ENCODE measurements at regions not wholly inside any gene's neighbourhood (a gene's known extent, or its start where the extent isn't known, plus 50 kb on each side); places are given as distances from the start of the nearest gene placed in this dataset.
"Not testable (repeated sequence)": the region's sequence is repeated elsewhere in the genome, so short reads cannot be mapped to it uniquely, and the experiment has no call there.

DNA sequence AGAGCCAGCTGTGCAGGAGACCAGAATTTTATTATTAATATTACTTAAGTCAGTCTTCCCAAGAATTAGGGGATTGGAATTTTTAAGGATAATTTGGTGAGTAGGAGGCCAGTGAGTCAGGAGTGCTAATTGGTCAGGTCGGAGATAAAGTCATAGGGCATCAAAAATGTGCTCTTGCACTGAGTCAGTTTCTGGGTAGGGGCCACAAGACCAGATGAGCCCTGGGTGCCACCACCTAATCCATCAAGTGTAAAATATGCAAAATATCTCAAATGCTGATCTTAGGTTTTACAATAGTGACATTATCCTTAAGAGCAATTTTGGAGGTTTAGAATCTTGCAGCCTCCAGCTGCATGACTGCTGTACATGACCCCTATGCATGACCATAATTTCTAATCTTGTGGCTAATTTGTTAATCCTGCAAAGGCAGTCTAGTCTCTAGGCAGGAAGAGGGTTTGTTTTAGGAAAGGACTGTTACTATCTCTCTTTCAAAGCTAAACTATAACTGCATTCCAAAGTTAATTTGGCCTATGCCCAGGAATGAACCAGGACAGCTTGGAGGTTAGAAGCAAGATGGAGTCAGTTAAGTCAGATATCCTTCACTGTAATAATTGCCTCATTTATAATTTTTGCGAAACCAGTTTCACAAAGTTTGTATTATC lies 215.9 kb downstream of the RNF152 start:
- DNase-seq, result no peak

DNA sequence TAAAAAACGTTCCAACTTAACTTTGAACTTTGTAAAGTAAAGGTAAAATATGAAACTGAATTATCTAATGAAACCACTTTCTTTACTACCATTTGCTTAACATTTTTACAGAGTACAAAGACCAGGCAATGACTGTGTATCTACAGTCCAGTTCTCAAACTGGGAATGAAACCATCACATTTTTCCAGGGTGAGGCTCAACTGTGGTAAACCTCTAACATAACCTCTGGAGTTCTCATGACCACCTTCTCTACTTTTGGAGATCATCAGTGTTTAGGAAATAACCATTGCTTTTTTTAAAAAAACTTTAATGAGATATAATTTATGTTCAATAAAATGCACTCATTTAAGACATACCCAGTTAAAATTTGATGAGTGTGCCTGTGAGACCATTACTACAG lies 223.5 kb downstream of the RNF152 start:
- no peak for DNase-seq

DNA sequence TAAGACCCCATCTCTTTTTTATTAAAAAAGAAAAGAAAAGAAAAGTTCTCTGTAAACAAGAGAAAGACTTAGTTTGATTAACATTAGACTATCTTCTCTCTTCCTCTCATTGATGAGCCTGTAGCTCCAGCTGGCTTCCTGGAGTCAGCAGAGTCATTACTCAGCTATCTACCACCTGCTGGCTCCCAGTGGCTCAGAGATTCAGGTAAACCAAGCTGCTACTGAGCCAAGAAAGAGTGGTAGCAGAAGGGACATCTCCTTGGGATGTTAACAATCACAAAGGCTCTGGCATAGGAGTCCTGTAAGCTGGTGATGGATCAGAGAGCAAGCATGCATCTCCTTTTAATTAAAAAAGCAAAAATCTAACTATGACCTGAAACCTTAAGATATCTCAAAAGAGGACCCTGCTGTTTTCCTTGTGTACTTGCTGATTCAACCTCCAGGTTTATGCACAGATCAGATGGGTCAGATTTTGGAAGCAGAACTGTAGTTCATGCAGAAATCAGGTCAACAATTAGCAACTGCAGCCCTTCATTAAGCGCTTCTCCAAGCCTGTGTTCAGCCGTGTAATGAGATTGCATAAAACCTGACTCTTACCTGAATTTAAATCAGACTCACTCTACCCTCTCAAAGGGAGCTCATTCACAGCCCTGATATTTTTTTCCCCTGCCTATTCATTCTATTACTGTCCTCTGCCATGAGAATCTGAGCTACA lies 225.8 kb downstream of the RNF152 start:
- DNase-seq, result no peak

GRCh38 chr18:61664419-61665084 lies 228.3 kb downstream of the RNF152 start:
- DNase-seq, result no peak

DNA sequence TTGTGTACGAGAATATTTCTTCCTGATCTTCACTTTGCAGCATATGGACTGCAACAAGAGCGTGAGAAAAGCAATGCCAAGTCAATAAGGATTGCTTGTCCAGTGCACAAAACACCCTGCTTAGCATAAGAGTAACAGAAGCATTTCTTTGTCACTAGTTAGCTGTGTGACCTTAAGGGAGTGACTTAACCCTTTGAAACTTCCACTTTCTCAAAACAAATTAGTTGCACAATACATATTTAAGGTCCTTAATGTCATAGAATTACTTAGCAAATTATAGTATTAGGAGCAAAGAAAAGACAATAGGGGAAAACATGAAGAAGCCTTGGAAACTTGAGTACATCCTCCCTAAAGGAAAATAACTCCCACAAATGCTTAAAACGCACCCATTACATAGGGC lies 230.1 kb downstream of the RNF152 start:
- DNase-seq, result no peak

- no peak for DNase-seq
Measured at GRCh38 chr18:61658431-61658830, 234.4 kb downstream of the RNF152 start.

DNA sequence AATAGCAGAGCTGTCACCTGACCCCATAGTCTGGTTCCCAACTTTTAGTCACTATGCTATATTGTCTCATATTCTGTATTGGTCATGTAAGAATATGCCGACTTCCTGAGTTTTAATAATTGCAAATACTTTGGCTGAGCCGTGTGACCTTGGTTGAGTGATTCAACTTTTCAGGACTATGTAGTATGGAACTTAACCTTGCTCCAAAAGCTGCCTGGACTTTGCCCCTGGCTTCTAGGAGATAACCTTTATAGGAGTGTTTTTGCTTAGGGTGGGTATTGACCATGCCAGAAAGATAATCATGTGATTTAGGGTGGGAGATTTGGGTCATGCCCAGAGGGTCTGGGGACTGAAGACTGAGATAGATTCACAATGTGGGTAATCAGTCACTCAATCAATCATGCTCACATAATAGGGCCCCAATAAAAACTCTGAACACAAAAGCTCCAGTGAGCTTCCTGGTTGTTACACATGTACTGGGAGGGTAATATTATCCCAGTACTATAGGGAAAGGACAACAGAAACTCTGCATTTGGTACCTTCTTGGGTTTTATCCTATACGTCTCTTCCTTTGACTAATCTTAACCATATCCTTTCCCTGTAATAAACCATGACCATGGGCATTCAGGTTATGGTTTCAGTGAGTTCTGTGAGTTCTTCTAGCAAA lies 235.6 kb downstream of the RNF152 start:
- no peak for DNase-seq

GRCh38 chr18:61655630-61656029 lies 237.2 kb downstream of the RNF152 start:
- DNase-seq, result no peak

DNA sequence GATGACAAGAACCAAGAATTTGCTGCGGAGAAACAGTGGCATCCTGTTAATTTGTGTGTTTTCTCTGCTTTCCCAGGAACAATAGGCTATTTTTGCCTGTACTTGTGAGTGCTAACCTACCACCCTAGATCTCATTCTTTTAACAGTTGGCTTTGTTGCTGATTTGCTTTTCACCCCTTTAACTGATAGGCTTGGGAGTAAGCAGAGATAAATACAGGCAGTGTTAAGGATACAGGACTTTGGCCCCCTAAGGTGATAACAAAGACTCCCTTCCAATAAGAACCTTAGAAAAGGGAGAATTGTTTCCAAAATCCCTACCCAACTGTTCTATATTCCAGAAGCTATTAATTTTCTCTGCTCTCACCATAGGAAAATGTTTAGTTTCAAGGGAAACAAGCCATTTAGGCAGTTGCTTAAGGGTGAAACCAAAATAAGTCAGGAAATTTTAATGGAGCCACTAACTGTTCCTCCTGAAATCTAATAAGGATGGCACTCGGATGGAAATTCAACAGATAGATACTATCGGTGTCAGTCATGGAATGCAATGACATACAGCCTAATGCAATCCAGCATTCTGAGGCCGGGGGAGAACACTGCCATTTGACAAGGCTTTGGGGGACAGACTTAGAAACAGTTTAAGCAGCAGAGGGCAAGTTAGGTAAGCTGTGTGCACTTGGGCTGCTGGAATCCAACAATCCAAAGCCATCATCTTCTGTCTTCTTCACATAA lies 238.8 kb downstream of the RNF152 start:
- no peak for DNase-seq

GRCh38 chr18:61651880-61652268 lies 240.9 kb downstream of the RNF152 start:
- no peak for DNase-seq

DNA sequence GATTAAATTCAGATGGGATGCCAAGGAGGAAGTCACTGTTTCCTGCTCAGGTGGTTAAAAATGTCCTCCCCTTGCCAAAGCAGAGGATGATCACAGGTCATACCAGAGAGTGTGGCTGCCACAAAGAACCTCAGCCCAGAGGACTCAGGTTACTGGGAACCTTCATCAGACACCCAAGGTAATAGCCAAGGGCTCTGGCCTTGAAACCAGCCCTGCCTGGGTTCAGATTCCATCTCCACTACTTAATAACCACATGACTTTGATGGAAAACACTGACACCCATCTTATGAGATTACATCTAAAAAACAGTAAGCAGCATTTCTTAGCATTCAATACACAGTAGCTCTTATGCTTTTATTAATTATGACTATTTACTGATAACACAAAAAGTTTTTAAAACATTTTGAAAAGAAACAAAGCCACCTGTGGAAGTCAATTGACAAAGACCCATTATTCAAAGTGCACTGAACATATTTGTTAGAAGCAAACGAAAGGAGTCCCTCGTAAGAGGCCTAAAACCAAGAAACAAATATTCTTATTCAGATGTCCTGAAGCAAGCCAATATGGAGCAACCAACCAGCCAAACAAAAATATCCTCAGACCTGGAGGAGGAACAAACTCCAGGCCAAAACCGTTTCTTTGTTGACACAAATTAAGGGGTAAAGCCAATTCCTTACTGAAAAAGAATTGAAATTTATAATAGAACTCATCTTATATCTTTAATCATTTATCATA lies 241.5 kb downstream of the RNF152 start:
- no peak for DNase-seq

DNA sequence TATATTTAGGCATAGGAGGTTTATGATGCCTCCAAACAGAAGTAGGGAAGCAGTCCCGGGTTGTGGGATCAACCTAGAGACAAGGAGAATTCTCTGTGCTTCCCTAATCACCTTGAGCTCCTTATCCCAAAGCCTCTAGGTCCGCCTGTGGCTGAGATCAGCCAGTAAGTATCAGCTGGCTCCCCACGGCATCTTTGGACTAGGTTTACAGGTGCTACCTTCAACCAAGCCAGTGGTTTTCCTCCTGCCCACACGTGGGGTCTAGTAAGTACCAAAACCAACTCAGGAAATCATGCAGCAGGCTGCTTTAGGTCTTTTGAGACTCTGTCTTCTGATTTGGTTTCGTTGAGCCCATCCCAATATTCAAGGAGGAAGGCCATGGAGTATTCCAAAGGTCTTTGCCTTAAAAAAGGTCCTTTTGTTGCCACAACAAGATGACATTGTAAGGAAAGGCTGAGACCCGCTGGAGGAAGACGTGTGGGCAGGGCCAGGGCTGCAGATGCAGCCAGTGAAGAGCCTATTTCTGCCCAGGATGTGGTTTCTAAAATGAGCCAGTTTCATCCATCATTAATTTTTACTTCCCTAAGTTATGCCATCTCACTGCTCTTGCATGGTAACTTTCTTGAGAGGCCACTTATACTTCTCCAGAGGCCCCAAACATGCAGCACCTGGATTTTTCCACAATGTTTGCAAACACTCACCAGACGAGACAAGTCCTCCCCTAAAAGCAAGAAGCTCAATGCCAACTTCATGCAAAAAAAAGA lies 248.7 kb downstream of the RNF152 start:
- DNase-seq, result no peak

DNA sequence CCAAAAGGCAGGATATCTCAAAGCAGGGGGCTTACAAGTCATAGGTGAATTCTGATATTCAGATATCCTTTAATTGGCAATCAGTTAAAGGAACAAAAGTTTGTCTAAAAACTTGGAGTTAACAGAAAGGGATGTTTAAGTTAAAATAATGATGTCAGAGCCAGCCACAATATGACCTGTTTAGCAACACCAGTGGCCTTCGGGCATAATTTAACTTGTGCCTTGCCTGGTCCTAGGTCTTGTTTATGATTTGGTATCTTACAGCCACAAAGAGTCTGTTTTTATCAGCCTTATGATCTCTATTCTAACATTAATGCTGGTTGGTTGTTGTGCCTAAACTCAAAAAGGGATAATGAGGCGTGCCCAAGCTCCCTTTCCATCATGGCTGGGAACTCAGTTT lies 252.9 kb downstream of the RNF152 start:
- DNase-seq, result no peak

DNA sequence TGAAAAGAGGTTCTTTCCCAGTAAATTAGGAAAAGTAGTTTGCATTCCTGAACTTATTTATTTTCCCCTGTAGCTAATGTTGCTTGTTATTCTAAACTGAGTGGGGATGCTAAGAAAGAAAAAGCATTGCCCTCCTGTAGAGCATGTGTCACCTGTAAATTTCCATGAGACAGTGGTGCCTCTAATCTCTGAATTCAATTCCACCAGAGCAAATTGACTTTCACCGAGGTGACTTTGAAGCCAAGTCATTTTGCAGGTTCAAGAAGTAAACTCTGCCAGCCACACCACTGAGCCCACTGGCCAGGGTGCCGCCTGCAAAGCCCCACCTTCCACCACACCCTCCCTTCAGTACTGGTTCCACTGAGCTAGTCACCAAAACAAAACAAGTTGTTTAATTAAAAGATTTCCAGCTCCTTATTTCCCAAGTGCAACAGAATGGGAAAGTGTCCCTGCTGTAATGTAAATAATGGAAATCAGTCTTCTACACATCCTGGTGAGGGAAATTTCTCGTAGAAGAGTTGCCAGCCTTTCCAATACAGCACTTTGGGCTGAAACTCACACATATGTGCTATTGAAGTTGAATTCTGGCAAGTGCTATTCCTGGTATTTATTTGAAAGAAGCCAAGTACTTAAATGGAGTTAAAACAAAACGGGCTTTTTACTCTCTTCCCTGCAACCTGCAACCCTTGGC lies 254.8 kb downstream of the RNF152 start:
- no peak for DNase-seq

DNA sequence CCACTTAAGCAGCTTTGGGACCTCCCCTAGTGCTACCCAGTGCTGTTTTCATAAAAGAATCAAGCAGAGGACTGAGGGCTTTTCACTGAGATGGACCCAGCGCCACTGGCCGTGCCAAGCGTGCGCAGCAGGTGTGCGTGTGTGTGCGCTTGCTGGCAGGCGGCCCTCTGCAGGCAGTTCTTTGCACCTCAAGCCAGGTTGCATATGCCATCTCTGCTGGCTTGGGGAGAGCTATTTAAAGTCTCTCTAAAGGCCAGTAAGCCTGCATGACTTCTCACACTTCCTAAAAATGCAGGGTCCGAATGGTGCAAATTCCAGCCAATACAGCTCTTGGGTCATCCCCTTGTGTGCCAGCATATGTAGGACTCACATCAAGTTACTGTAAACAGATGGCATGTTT lies 255.5 kb downstream of the RNF152 start:
- no peak for DNase-seq

DNA sequence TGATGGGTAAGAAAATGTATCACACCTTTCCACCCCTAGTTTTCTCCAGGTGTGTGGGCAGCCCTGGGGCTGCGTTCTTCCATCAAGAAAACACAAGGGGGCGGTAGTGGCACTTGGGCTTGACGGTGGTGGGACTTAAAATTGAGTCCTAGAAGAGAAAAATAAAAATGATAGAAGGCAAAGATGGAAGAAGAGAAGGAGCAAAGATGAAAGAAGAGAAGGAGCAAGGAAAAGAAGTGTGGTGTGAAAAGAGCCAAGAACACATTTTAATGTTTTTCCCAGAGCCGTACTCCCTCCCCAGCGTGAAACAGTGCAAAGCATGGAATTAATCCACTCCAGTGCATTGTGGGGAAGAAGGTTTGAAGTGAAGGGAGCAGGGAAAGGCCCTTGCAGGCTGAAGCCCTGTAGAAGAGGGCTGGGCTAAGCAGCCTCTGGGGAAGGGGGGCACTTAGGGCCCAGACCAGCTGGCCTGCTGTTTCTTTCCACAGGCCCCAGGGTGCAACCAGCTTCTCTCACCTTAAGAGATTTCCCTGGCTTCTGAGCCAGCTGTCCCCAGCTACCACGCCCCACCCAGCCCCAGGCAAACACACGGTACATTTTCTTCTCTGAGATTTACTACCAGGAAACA lies 256.8 kb downstream of the RNF152 start:
- DNase-seq, result peak; percentile 10 to 14

- DNase-seq, result no peak
Measured at GRCh38 chr18:61628085-61628484, 264.7 kb downstream of the RNF152 start.

DNA sequence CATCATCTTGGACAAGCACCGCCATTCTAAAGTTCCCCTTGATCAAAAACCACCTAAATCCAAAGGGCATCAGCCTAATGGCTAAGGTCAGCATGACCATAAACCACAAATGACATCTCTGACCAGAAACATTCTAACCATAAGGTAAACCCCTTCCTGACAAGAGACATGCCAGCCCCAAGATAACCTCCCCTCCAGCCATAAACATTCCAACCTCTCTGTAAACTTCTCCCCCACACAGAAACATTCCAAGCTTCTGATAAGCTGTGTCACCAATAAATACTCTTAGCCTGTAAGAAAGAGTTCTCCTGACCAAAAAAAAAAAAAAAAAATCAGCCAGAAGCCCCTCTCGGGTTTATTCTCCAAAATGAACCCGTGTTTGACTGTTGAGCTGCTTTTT lies 268.2 kb downstream of the RNF152 start:
- DNase-seq, result not testable (repeated sequence)

- no peak for DNase-seq
Measured at GRCh38 chr18:61619783-61620182, 273.0 kb downstream of the RNF152 start.

- DNase-seq, result no peak
Measured at GRCh38 chr18:61618816-61619215, 274.0 kb downstream of the RNF152 start.

All from activated CD4-positive, alpha-beta T cell treated with anti-CD3 and anti-CD28 coated beads for 4 hours (primary cell).